Lower leg skin (tissue), 4 donors: ENCODE measurements at regions not wholly inside any gene's neighbourhood (a gene's known extent, or its start where the extent isn't known, plus 50 kb on each side); places are given as distances from the start of the nearest gene placed in this dataset.

Experiments used
- DNase-seq, 2 donors: peaks; one replicate each; pipeline ENCODE4 v3.0.0-alpha.2; 2019; ENCODE audit warnings: low spot score in 2 of 2
- H3K4me3 ChIP-seq: fragments of 200-600 bp; sonication (generic); 2 replicates; pipeline ENCODE4 v1.5.1; 2017; ENCODE audit warnings: mild to moderate bottlenecking, low read depth; ENCODE audit not compliant: poor library complexity, severe bottlenecking
- CTCF ChIP-seq, 3 donors: fragments of 450-650 bp; IDR thresholded peaks; one replicate each; pipeline ENCODE4 v1.5.1; 2016; ENCODE audit warnings: antibody characterized with exemption in 3 of 3, mild to moderate bottlenecking in 3 of 3, moderate library complexity in 2 of 3
- POLR2A ChIP-seq, 2 donors: fragments of 450-650 bp; IDR thresholded peaks; one replicate each; pipeline ENCODE4 v1.6.1; 2016 to 2017; ENCODE audit warnings: antibody characterized with exemption in 2 of 2, mild to moderate bottlenecking in 1 of 2, moderate library complexity in 1 of 2
- WGBS, 2 donors: methylation state at CpG; one replicate each; pipeline ENCODE4 v1.1.5; 2018; 5-methylcytosine and 5-hydroxymethylcytosine counted together
- intact Hi-C: fragments of 100-400 bp; cut with DNase I; formaldehyde crosslinking; loops from one replicate; pipeline ENCODE4 v1.15.0; 2023; ENCODE audit warnings: low total_unique reads

- TF ChIP-seq CTCF (IDR thresholded peaks at IDR 0.05) (no peak), POLR2A (IDR thresholded peaks at IDR 0.05) (no peak)
- no peak overlapping the region for H3K4me3 ChIP-seq
- DNase-seq, result no peak
- intact Hi-C loops, result no loop called here
- WGBS, 2 donors, result 75 to 76% methylated on average over 12 of the region's 12 CpGs
These were observed 189.9 kb downstream of the NSG2 start for GRCh38 chr5:174235221-174236011.

GRCh38 chr5:174236070-174236469, 190.6 kb downstream of the NSG2 start:
- 56 to 64% methylated on average over 5 of the region's 5 CpGs for WGBS, 2 donors
- TF ChIP-seq POLR2A (IDR thresholded peaks at IDR 0.05) (no peak), CTCF (IDR thresholded peaks at IDR 0.05) (no peak)
- intact Hi-C loops, result no loop called here
- H3K4me3 ChIP-seq, result no peak overlapping the region
- DNase-seq, result no peak

- TF ChIP-seq POLR2A (IDR thresholded peaks at IDR 0.05) (no peak), CTCF (IDR thresholded peaks at IDR 0.05) (no peak)
- H3K4me3 ChIP-seq, result no peak overlapping the region
- no peak for DNase-seq
- WGBS, 2 donors, result 48 to 59% methylated on average over 4 of the region's 4 CpGs
- intact Hi-C loops, result no loop called here
These were observed 194.2 kb downstream of the NSG2 start for GRCh38 chr5:174239718-174240117.

GRCh38 chr5:174242573-174242972, 197.1 kb downstream of the NSG2 start:
- no peak for TF ChIP-seq CTCF (IDR thresholded peaks at IDR 0.05)
- TF ChIP-seq POLR2A (IDR thresholded peaks at IDR 0.05), result no peak
- no peak for DNase-seq
- intact Hi-C loops, result no loop called here
- H3K4me3 ChIP-seq, result no peak overlapping the region
- 70 to 83% methylated on average over 3 of the region's 3 CpGs for WGBS, 2 donors

- 68 to 75% methylated on average over 2 of the region's 2 CpGs for WGBS, 2 donors
- TF ChIP-seq POLR2A (IDR thresholded peaks at IDR 0.05) (no peak), CTCF (IDR thresholded peaks at IDR 0.05) (no peak)
- no peak for DNase-seq
- intact Hi-C loops, result no loop called here
- no peak overlapping the region for H3K4me3 ChIP-seq
These were observed 198.4 kb downstream of the NSG2 start for GRCh38 chr5:174243904-174244303.
